ENCODE measurements at regions not wholly inside any gene's neighbourhood (a gene's known extent, or its start where the extent isn't known, plus 50 kb on each side); places are given as distances from the start of the nearest gene placed in this dataset.

- no peak for DNase-seq (ENCODE audit: low read depth in 2 of 2)
Measured at GRCh38 chr14:61108496-61109141, 127.6 kb downstream of the SLC38A6 start.

DNA sequence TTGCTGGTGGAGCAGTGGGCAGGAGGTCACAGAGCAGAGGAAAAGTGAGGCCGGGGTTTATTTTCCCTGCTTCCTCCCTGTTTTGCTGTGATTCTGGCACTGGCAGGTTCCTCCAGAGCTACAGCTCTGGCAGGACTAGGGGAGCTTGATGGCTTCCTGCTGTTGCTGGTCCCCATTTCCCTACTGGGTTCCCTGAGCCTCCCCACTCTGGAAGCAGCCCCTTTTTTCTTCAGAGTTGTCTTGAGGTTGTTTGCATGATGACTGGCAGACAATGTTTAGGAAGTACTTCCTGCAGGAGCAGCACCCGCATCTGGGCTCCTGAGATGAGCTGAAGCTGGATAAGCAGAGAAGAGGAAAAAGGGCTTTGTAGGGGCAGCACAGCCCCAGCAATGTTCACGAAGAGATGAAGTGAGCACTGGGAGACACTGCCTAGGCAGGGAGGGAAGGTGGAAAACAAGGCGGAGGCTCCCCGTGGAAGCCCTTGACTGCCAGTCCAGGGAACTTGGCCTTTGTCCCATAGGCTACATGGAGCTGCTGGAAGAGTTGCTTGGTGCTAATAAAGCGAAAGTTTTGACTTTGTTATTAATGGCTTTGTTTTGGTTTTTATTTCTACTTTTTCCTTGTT, 126.9 kb downstream of the SLC38A6 start:
- no peak for DNase-seq (ENCODE audit: low read depth in 2 of 2)

DNA sequence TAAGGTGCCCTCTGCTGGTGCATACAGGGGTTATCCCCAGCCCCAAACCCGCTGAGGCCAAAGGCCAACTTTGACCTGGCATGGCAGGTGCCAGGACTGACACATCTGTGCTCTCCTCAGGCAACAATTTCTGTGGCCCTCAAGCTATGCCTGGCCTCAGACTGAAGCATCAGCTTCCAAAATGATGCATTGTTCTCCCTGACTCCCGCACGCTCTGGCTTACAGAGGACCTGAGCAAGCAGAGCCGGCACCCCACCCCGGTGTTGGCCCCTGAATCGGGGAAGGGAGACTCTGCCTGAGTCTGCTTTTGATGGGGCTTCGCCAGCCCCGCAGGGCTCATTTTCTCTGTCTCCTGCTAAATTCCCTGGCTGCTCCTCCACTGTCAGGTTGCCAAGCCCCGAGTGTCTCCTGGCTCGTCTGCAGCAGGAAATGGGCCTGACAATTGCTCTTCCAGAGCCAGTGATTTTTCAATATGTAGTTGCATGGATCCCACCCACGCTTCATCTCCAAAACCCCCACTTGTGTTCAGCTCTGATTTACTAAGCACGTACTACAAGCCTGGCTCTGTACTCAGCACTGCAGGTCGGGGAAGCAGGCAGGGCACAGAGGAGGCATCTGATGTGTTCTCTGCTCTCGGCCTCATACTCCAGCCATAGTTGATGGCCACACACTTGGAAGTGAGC, 126.1 kb downstream of the SLC38A6 start:
- DNase-seq (ENCODE audit: low read depth in 2 of 2): no peak

- no peak for DNase-seq (ENCODE audit: low read depth in 2 of 2)
Measured at GRCh38 chr14:61106271-61106958, 125.4 kb downstream of the SLC38A6 start.

- no peak for DNase-seq (ENCODE audit: low read depth in 2 of 2)
Measured at GRCh38 chr14:61104358-61104757, 123.3 kb downstream of the SLC38A6 start.

DNA sequence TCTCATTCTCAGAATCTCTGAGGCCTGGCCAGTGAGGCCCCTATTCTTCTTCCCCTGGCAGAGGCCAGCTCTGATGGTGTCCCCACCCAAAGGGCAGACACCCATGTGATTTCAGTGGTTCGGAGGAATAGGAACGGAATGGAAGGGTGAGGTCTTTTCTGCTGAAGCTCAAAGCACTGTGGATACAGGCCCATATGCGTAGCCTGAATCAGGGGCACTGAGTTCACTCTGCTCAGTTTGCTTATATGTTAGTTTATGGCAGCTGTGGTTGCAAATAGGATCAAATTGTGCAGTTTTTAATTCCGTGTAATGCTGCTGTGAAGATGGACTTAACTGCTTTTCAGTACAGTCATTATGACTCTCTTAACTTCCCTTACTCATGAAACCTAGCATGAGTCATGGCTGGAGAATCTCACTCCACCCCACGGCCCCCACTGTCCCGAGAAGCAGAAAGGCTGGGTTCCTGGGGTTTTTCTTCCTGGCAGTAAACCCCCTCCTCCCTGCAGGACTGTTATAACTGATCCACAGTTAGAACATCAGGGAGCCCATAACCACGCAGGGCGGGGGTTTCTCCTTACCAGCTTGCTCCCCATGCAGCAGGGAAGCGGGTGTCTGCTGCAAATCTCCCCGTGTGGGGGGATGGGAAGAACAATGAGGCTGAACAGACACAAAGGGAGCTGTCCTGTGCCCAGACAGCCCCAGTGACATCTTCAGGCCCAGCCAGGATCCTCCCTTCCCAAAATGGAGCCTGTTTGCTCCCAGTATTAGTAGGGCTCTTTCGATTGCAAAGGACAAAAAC, 122.7 kb downstream of the SLC38A6 start:
- DNase-seq (ENCODE audit: low read depth in 2 of 2): no peak

DNA sequence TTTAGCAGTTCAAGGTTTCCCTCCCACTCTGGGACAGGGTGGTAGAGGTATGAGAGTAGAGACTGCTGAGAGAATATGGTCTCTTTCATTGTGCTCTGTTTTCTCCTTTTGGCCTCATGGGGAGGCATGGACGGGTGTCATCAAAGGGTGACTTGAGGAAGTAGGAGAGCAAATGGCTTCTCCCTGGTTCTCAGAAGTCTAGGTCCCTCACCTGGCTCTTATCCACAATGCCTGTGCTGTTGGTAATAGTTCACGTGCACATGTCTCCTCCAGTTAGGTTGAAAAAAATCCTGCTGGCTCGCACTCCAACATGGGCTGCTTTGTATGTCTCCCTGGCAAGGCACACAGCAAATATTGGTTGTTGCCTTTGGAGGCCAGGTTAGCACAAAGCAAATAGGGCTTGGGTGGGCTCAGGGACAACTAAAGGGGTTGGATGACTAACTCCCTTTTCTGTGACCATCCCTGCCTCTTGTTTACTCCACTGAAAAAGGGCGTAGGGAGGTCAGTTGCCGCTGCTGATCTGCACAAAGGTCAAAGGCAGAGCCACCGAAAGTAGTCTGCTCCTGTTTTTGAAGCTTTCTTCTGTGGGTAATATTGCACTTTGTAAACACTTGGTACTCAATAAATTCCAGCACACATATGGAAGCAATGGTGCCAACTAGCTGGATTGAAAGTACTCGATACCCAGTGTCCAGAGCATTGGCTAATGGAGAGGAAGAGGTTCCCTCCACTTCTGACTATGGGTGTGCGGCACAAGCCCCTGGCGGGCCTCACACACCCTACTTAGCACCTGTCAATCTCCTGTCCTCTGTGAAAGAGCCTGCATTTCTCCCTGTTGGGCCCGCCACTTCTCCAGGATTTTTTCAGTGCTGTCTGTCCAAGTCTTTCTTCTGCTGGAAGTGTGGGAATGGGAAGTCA, 121.8 kb downstream of the SLC38A6 start:
- DNase-seq (ENCODE audit: low read depth in 2 of 2): no peak
